Activated CD8-positive, alpha-beta memory T cell treated with anti-CD3 and anti-CD28 coated beads, Interleukin-2, amount 50 U/mL, for 4 hours (primary cell): ENCODE measurements at regions not wholly inside any gene's neighbourhood (a gene's known extent, or its start where the extent isn't known, plus 50 kb on each side); places are given as distances from the start of the nearest gene placed in this dataset.

Source experiments
- DNase-seq: peaks from one replicate; pipeline ENCODE4 v3.0.0-alpha.2; 2020

DNA sequence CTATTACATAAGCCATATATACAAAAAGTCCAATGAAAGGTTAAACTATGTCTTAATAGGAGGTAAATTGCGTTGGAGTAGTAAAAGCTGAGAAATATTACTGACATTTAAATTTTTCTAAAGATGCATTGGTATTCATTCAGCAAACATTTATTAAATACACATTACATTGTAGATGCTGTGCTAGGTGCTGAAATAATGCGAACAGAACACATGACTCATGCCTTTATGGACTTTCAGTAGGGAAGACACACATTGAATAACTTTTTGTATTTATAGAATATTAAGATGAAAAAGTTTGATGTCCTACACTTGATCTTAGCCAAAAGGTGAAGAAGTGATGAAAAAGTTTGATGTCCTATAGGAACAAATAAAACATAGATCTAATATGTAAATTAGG is 871.1 kb upstream of the SLIT2 start:
- DNase-seq = no peak

DNA sequence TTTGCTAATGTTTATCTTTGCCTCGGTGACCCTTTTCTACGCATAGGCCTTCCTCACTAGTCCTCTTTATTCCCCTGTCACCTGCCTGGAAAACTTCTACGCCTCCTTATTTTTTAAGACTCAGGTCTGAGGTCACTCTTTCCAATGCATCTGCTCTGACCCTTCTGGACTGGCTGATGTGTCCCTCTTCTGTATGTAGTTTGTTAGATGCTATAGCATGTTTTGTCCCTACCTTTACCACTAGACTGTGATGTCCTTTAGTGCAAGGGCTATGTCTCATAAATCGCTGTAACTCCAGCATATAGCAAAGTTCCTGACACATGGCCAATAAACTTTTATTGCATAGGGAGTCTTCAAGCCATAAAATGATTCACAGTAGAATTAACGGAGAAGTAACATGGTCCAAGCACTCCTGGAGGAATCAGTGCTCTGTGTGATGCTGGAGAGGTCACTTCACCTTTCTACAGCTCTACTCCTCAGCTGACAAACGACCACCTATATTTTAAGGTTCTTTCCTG is 872.5 kb upstream of the SLIT2 start:
- no peak for DNase-seq

DNA sequence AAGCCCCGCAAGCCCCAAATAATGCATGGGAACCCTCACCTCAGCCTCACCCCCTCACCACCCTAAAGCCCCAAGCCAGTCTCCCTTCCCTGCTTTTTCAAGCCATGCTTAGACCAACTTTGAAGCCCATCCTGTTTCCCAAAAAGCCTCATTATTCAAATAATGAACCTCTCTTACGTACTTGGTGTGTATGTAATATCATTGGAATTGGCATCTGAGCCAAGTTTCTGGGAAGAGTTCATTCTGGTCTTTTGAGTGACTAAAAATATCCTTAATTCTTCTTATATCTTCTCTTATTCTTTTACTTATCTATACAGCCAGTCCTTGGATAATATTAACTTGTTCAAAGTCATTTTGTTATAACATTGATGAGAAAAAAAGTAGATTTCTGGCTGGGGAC is 875.8 kb upstream of the SLIT2 start:
- DNase-seq = no peak

DNA sequence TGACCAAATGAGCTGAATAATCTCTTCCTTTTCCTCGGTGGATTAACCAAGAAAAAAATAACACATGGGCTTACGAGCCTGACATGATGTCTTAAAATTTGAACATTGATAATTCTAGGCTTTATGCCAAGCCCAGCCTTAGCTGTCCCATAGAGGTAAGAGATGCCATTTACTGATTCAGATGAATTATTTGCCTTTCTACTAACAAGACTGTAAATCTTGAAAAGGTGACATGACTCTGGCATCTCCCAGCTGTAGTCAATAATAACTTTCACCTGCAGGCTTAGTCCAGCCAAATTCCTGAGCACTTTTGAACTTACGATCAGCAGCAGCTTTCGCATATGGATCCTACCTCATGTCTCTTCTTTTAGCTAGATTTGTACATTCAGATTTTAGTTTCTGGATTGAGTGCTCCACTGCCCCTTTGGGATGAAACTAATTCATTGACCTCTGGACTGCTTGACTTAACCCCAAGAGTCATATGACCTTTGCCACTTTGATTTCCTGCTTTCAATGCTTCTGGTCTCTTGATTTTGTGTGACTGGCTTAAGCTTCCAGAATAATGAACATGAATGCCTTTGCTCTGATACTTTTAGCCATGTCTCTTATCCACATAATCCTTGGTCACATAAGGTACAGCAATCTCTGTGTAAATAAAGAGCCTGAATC is 876.4 kb upstream of the SLIT2 start:
- DNase-seq = no peak

DNA sequence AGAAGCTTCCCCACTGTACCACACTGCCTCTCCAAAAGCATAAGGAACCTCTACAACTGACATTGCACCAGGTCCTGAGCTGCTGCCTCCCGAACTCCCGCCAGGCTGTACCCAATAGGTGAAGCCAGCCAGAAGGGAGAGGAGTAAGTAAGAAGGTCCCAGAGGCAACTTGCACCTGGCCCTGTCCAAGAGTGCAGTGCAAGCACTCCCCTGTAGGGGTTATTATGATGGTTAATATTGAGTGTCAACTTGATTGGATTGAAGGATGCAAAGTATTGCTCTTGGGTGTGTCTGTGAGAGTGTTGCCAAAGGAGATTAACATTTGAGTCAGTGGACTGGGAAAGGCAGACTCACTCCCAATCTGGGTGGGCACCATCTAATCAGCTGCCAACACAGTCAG is 879.3 kb upstream of the SLIT2 start:
- DNase-seq = no peak

DNA sequence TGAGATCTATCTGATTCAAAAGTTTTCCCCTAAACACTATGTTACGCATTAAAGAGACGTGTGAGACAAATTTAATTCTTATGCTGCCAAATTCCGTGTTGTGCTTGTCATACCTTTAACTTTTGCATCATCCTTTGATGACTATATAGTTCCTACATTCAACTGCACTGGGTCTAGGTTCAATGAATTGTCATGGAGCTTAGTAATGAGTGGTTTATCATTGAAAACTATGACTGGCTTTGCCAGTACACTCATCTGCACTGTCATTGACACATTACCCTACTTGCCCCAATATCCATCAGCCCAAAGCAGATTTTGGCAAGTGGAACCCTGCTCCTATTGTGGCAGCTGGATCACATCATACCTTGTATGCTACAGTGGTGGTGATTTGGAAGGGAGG is 882.9 kb upstream of the SLIT2 start:
- DNase-seq = no peak

DNA sequence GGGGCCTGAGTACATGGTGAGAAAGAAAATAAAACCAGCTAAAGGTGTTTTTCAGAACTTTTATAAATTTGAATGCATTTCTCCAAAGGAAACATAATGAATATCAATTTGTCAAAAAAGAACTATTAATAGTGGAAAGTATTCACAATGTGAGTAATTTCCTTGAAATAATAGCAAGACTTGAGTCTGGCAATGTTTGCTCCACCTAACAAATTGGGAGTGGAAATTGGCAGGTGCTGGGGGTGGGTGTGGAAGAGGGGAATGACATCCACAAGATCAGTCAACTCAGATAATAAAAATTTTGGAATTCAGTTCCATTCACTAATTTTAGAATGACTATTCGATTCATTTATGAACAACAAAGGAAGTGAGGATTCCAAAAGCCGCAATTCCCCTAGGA is 884.8 kb upstream of the SLIT2 start:
- DNase-seq = no peak

DNA sequence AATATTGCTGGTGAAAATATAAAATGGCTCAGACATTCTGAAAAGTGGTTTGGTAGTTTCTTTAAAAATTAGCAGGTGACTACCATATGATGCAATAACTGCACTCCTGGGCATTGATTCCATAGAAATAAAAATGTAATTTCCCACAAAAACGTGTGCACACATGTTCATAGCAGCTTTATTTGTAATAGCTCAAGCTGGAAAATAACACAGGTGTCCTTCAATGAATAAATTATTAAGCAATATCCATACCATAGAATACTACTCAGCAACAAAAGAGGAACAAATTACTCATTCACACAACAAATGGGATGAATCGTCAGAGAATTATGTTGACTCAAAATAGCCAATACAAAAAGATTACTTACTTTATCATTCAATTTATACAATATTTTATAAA is 893.7 kb upstream of the SLIT2 start:
- no peak for DNase-seq

DNA sequence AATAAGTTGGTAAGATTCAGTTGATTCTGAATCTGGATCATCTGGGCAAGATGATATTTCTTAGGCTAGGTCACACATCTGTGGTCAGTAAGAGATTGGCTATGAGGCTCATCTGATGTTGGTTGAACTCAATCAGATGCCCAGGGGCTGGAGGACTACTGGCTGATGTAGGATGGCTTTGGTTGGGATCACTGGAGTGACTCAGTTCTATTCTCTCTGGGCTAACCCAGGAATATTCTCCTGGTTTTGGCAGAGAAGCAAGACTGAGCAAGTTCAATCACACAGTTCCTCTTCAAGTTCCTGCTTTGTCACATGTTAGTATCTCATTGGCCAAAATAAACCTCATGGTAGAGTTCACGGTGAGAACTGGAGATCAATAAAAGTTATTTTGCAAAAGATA is 902.3 kb upstream of the SLIT2 start:
- DNase-seq = no peak

DNA sequence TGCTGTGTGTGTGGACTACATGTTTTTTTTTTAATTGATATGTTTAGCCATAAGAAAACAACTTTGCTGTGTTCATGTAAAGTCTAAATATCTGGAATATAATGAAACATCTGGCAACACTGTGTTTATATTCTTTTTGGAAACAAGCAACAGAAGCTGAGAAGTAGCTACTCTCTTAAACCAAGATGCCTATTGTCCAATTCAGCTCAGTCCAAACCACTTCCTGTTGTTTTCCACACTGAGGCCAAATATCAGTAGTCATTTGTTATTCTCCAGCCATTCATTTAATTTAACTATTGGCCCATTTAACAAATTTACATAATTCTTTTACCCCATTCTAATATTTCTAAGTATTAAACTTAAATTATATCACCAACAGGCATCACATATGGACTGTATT is 903.0 kb upstream of the SLIT2 start:
- no peak for DNase-seq

DNA sequence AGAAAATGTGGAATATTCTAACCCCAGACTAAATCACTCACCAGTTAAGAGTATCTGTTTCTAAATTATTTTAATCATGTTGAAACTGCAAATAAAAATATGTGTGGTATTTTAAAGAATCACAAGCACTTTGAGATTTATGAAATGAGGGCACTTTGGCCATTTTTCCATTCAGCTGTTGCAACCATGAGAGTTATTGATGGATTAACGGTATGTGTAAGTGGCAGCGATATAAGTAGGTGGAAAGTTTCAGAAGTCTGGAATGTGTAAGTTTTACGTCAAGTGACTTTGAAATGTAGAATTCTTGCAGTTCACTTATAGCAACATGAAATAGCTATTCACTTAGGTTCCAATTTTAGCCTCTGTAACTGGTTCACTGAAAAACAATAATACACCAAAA is 905.1 kb upstream of the SLIT2 start:
- no peak for DNase-seq

DNA sequence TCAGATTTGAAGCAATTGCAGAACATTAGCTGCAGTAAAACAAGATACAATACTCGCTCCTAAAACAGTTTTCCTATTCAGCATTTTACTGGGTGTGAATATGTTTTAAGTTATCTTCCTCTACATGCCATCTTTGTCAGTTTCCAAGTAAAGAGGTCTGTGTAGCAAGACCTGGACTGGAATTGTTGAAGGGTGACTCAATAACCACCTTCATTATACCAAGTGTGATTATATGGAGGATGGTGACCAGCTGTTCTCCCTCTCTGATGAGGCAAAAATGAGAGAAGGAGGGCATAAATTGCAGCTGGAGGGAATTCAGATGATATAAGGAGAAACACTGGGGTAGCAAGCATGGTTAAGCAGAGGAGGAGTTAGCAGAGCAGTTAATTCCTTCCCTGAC is 922.1 kb upstream of the SLIT2 start:
- no peak for DNase-seq

DNA sequence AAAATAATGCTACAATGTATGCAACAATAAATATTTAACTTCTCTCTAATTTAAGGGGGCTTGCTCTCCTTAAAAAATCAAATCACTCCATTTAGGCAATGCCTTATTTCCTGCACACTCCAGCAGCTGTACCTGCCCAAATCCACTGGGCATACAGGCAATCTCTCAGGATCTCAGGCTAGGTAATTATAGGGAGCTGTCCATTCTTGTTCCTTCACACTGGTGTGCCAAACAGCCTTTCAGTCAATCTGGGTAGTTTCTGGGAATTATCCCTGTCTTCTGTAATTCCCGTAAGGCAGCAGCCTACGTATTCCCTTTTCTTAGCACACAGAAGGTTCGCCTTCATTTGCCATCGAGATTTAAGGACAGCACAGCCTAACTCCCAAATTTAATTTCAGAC is 922.6 kb upstream of the SLIT2 start:
- DNase-seq = no peak

DNA sequence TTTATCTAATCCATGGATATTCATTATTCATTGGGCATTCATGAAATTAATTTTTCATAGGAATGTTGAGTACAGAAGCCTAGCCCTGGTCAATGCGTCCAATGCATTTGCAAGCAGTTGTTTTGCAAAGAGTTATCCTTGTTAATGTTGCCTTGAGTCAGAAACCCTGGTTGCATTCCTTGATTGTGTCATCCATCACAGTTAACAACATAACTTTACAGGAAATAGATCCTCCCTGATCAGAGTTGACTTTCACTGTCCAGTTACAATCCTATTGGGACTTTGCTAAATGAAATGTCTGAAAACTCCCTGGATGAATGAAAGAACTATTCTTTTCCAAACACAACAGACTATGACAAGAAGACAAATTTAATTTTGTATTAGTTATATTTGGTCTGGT is 924.3 kb upstream of the SLIT2 start:
- no peak for DNase-seq

DNA sequence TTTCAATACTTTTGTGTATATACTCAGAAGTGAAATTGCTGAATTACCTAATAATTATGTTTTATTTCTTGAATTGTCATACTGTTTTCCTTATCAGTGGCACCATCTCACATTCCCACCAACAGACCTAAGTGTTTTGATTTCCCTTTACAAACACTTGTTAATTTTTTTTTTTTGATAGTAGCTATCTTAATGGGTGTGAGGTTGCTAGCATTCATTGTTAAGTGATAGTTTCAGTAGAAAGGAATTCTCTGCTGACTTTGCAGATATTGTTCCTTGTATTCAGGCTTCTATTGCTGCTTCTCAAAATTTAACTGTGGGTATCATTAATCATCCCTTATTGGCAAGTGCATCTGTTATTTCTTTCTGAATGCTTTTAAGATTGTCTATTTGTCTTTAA is 927.5 kb upstream of the SLIT2 start:
- no peak for DNase-seq

DNA sequence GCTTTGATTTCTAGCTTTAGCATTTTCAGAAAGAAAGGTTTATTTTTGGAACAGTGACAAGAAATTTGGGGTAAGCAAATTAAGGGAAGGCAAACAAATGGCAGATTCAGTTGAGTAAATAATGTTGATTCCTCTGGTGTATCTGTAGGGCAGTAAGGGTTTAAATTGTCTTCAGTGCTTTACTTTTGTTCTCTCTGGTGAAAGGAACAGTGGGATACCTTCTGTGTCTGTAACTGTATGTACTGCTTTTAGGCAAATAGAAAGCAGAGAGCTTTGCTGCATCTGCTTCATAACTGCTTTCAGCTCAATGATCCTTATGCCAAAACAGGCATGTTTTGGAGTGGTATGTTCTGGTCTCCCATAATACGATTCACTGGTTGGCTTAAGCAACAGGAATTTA is 932.1 kb upstream of the SLIT2 start:
- no peak for DNase-seq

DNA sequence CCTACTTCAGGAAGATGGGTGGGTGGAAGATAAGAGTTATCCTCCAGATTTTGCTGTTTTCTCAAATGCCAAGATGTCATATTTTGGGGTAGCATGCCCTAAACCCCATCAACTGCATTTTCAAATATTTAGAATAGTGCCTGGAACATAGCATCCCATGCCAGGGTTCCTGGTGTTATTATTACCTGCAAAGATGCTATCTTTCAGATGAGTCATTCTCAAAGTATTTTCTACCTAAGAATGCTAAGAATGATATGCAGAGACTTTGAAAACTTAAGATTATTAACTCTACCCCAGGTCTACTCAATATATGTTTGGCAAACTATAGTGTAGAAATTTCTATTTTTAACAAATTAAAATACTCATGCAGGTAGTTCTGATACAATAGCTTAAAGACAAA is 934.3 kb upstream of the SLIT2 start:
- DNase-seq = no peak

DNA sequence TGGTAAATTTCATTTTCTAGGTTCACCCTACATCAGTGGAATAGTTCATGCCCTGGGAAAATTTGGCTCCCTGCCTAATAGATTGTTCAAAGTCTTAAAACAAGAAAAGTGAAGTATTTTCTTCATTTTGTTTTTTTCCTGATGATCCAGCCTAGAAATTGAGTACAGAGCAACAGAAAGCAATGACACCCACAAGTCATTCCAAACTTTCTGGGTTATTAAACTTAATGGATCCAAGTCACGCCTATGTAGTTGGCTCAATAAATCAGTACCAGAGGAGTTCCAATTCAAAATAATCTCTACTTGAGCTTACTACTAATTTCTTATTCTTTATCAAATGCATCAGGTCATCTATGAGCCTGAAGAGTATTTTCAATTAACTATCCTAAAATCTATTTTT is 937.6 kb upstream of the SLIT2 start:
- no peak for DNase-seq

DNA sequence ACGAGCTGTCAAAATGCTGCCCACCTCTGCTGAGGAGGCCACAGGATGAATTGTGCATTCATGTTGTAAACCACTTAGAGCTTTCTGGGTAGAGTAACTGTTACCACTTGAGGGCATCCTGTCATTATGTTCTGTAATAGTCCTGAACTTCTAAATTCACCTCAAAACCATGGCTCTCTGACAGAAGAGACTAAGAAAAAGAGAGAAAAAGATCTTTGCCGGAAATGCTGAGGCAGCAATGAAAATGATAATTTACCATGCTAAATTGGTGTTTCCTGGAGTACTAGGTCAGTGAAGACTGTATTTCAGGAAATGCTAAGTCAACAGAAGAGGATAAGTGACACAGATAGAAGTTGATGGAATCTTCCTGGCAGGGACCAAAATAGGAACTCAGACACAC is 942.3 kb upstream of the SLIT2 start:
- DNase-seq = no peak

DNA sequence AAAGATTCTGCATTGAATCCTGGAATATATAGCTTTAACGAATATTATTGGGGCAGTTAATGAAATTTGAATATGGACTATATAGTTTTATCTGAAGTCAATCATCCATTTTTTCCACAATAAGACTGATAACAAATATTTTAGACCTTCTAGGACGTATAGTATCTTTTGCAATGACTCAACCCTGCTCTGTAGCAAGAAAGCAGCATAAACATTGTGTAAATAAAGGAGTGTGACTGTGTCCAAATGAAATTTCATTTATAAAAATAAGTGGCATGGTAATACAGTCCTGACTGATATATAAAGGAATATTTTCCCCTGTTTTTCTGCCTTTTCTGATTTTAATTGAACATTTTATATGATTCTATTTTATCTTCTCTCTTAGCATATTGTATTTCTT is 947.7 kb upstream of the SLIT2 start:
- no peak for DNase-seq

DNA sequence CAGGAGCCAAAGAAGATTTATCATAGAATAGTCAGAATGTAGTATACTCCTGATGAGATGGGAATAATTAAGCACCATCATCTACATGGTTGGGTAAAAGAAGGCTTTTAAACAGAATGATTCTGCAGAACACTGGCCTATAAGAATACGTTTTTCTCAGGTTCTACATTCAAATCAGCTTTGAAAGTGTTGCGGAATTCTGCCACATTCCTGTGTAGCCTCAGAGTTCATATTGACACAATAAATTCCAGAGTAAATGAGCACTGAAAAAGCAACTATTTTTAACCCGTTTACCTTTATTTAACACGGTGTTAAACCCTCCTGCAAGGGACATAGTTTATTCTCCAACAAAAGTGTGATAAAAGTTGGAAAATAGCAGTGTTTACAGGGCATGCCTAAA is 950.2 kb upstream of the SLIT2 start:
- no peak for DNase-seq

DNA sequence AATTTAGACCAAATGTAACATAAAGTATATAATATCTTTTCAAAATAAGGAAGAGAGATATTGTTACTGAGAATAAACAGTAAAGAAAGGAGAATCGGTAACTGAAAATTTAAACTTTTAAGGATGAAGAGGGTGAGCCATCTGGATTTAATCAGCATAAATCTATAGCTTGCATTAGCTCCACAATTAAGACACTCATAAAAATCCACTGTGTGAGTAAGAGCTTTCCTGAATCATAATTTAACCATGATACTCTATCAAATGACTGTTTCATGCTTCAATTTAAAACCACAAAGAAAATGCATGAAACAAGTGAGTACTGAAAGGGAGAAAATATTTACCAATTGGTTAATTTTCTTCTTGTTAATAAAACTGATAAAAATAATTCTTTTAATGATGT is 951.5 kb upstream of the SLIT2 start:
- no peak for DNase-seq

DNA sequence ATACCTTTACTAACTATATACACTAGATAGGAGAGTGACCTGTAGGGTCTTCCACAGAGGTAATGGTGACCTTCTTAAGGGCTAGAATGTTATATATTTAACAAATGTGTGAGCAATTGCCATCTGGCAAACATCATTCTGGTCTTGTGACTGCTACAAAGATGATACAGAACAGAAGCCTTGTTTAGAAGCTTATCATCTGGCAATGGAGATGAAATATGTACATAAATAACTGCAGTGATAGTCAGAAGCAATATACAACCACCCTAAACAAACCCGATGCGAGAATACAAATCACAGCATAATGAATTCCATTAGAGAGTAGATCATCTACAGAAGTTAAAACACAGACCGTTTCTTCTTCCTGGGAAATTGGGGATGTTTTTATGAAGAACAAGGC is 952.7 kb upstream of the SLIT2 start:
- DNase-seq = no peak

DNA sequence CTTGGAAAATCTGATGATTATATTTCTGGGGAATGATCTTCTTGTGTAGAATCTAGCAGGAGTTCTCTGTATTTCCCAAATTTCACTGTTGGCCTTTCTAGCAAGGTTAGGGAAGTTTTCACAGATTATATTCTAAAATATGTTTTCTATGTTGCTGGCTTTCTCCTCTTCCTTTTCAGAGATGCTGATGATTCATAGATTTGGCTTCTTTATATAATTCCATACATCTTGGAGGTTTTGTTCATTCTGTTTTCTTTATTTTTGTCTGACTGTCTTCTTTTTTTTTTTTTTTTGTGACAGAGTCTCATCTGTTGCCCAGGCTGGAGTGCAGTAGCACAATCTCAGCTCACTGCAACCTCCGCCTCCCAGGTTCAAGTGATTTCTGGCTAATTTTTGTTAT is 957.9 kb upstream of the SLIT2 start:
- DNase-seq = no peak

DNA sequence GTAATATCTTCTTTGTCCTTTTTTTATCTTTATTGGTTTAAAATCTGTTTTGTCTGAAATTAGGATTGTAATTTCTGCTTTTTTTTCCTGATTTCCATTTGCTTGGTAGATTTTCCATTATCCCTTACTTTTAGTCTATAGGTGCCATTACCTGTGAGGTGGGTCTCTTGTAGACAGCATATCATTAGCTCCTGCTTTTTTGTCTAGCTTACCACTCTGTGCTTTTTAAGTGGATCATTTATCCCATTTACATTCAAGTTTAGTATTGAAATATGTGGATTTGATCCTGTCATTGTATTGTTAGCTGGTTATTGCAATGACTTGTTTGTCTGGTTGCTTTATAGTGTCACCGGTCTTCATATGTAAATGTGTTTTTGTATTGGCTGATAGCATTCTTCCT is 958.6 kb upstream of the SLIT2 start:
- DNase-seq = no peak

DNA sequence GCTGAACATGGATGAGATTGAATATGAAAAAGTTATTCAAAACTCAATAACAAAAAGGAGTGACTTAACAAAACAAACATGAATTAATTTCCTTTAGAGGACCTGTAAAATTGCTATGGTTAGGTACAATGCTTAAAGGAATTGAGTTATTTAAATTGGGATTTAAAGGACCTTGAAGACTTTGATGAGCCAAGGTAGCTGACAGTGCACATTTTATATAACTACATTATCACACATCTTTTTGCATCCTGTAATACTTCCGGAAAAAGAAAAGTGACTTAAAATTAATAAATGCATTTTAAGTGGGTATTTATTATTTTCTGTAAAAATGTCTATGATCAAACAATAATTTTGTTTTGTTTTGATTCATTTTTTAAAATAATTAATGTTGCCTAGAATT is 964.8 kb upstream of the SLIT2 start:
- DNase-seq = no peak
